H1 (cell line): ENCODE measurements at regions not wholly inside any gene's neighbourhood (a gene's known extent, or its start where the extent isn't known, plus 50 kb on each side); places are given as distances from the start of the nearest gene placed in this dataset.

Source experiments
- CTCF ChIA-PET: fragments of 300-600 bp; sonication (Branson Sonifier 250); formaldehyde crosslinking; loops from one replicate; lab custom pipeline; 2021; ENCODE audit not compliant: partially characterized antibody; lab: Charles Lee
- POLR2A ChIA-PET: fragments of 300-600 bp; sonication (Branson Sonifier 250); formaldehyde crosslinking; loops from one replicate; lab custom pipeline; 2021; ENCODE audit warnings: inconsistent platforms; ENCODE audit not compliant: partially characterized antibody; lab: Charles Lee
- DNase-seq, 2 experiments: peaks; one replicate each; pipeline versions ENCODE4 v3.0.0 to v3.0.0-alpha.2; 2010 to 2022; ENCODE audit warnings: low spot score in 2 of 2, low read depth in 1 of 2, mixed read lengths in 1 of 2
- FAIRE-seq: peaks from 2 replicates; lab custom pipeline; 2011; peaks lifted over from hg19 to GRCh38; lab: Jason Lieb, UNC
- H2AFZ ChIP-seq: 2 replicates; pipeline ENCODE4 v1.8.1; 2012; ENCODE audit warnings: low read length, inconsistent platforms
- H2AK5ac ChIP-seq: 2 replicates; pipeline ENCODE4 v1.6.1; 2013; ENCODE audit warnings: low read depth, low read length
- H2BK120ac ChIP-seq: replicated peaks from 2 replicates; pipeline ENCODE3; 2013; ENCODE audit warnings: low read depth, low read length, inconsistent platforms
- H2BK12ac ChIP-seq: 2 replicates; pipeline ENCODE4 v1.6.1; 2013; ENCODE audit warnings: low read depth, low read length
- H2BK15ac ChIP-seq: 2 replicates; pipeline ENCODE4 v1.6.1; 2013; ENCODE audit warnings: low read length
- H2BK20ac ChIP-seq: 2 replicates; pipeline ENCODE4 v1.6.1; 2013; ENCODE audit warnings: low read length
- H2BK5ac ChIP-seq: 2 replicates; pipeline ENCODE4 v1.6.1; 2013; ENCODE audit warnings: low read depth, low read length
- H3K14ac ChIP-seq: 2 replicates; pipeline ENCODE4 v1.6.1; 2013; ENCODE audit warnings: inconsistent platforms; ENCODE audit not compliant: insufficient read length
- H3K18ac ChIP-seq: 2 replicates; pipeline ENCODE4 v1.6.1; 2013; ENCODE audit warnings: low read length; ENCODE audit errors: extremely low read depth
- H3K23ac ChIP-seq: 2 replicates; pipeline ENCODE4 v1.6.1; 2013; ENCODE audit warnings: inconsistent platforms; ENCODE audit not compliant: insufficient read length
- H3K23me2 ChIP-seq: 2 replicates; pipeline ENCODE4 v1.6.1; 2013; ENCODE audit warnings: low read depth, low read length
- H3K27ac ChIP-seq: 2 replicates; pipeline ENCODE4 v1.6.1; 2011; ENCODE audit warnings: low read depth, low read length, inconsistent platforms
- H3K27me3 ChIP-seq, 4 experiments: replicated peaks in 1 of 4; 1 replicate in 1 of 4; 2 replicates in 3 of 4; pipeline versions ENCODE4 v1.6.1 to v1.8.1; 2011 to 2013; ENCODE audit warnings: low read length in 3 of 4, mild to moderate bottlenecking in 3 of 4, inconsistent platforms in 2 of 4, mixed read lengths in 2 of 4, moderate library complexity in 1 of 4; ENCODE audit not compliant: control insufficient read depth in 3 of 4, insufficient read depth in 3 of 4; ENCODE audit errors: extremely low read depth in 1 of 4
- H3K36me3 ChIP-seq, 4 experiments: 2 replicates each; pipeline versions ENCODE4 v1.6.1 to v1.8.1; 2011 to 2013; ENCODE audit warnings: mild to moderate bottlenecking in 4 of 4, low read length in 3 of 4, moderate library complexity in 2 of 4, control low read depth in 1 of 4, inconsistent platforms in 1 of 4; ENCODE audit not compliant: insufficient read depth in 4 of 4, control insufficient read depth in 2 of 4
- H3K4ac ChIP-seq: replicated peaks from 2 replicates; pipeline ENCODE3; 2013; ENCODE audit warnings: low read length, low read depth, mixed read lengths, inconsistent platforms; ENCODE audit not compliant: insufficient read length
- H3K4me1 ChIP-seq, 4 experiments: replicated peaks in 1 of 4; 1 replicate in 1 of 4; 2 replicates in 3 of 4; pipeline versions ENCODE4 v1.6.1 to v1.8.1; 2011 to 2013; ENCODE audit warnings: low read length in 3 of 4, inconsistent platforms in 2 of 4, mixed read lengths in 1 of 4; ENCODE audit not compliant: insufficient read depth in 4 of 4, control insufficient read depth in 3 of 4
- H3K4me2 ChIP-seq, 2 experiments: 2 replicates each; pipeline versions ENCODE4 v1.6.1 to v1.8.1; 2011 to 2013; ENCODE audit warnings: low read depth in 2 of 2, low read length in 2 of 2, control low read depth in 1 of 2, inconsistent platforms in 1 of 2, mild to moderate bottlenecking in 1 of 2; ENCODE audit not compliant: insufficient read depth in 1 of 2
- H3K4me3 ChIP-seq, 4 experiments: fragments of 200-600, 300-600 bp in 1 of 4; sonication (generic), shearing (Covaris generic), sonication (Bioruptor Twin) in 1 of 4; 2 replicates each; pipeline versions ENCODE4 v1.5.1 to v1.8.1; 2011 to 2016; ENCODE audit warnings: low read length in 4 of 4, low read depth in 3 of 4, control low read depth in 2 of 4, inconsistent platforms in 2 of 4, mild to moderate bottlenecking in 2 of 4, mixed read lengths in 1 of 4, moderate library complexity in 1 of 4; ENCODE audit not compliant: insufficient read depth in 2 of 4; ENCODE audit errors: extremely low read depth in 1 of 4
- H3K56ac ChIP-seq: replicated peaks from 2 replicates; pipeline ENCODE3; 2013; ENCODE audit warnings: low read depth, mild to moderate bottlenecking, mixed read lengths, low read length, inconsistent platforms; ENCODE audit not compliant: insufficient read length
- H3K79me1 ChIP-seq: 2 replicates; pipeline ENCODE4 v1.6.1; 2013; ENCODE audit warnings: low read depth, low read length, control low read depth
- H3K79me2 ChIP-seq, 2 experiments: 2 replicates each; pipeline versions ENCODE4 v1.6.1 to v1.8.1; 2012 to 2013; ENCODE audit warnings: low read length in 2 of 2, mild to moderate bottlenecking in 2 of 2, inconsistent platforms in 1 of 2; ENCODE audit not compliant: insufficient read depth in 2 of 2, control insufficient read depth in 1 of 2
- H3K9ac ChIP-seq, 4 experiments: replicated peaks in 1 of 4; 1 replicate in 1 of 4; 2 replicates in 3 of 4; pipeline versions ENCODE4 v1.6.1 to v1.8.1; 2011 to 2013; ENCODE audit warnings: low read depth in 3 of 4, low read length in 3 of 4, control low read depth in 2 of 4, mild to moderate bottlenecking in 2 of 4, moderate library complexity in 2 of 4, inconsistent platforms in 1 of 4; ENCODE audit errors: extremely low read depth in 1 of 4
- H3K9me3 ChIP-seq, 2 experiments: 2 replicates each; pipeline versions ENCODE4 v1.6.1 to v1.8.1; 2012 to 2013; ENCODE audit warnings: mild to moderate bottlenecking in 2 of 2, moderate library complexity in 2 of 2, control low read depth in 1 of 2, inconsistent platforms in 1 of 2, low read depth in 1 of 2, low read length in 1 of 2, mixed read lengths in 1 of 2; ENCODE audit not compliant: insufficient read depth in 2 of 2
- H4K20me1 ChIP-seq, 2 experiments: replicated peaks in 1 of 2; 2 replicates each; pipeline versions ENCODE3 to v1.8.1; 2011 to 2013; ENCODE audit warnings: inconsistent platforms in 2 of 2, low read length in 2 of 2, mild to moderate bottlenecking in 1 of 2; ENCODE audit not compliant: insufficient read depth in 2 of 2, control insufficient read depth in 1 of 2
- H4K5ac ChIP-seq: 2 replicates; pipeline ENCODE4 v1.6.1; 2013; ENCODE audit warnings: low read length, low read depth, mixed read lengths, inconsistent platforms; ENCODE audit not compliant: insufficient read length
- H4K8ac ChIP-seq: 2 replicates; pipeline ENCODE4 v1.8.0; 2013; ENCODE audit warnings: mild to moderate bottlenecking, moderate library complexity, low read length, inconsistent platforms; ENCODE audit not compliant: insufficient read depth; ENCODE audit errors: extremely low read depth
- H4K91ac ChIP-seq: replicated peaks from 2 replicates; pipeline ENCODE3; 2013; ENCODE audit warnings: low read length, mixed read lengths, inconsistent platforms; ENCODE audit not compliant: insufficient read length
- EP300 ChIP-seq, 2 experiments: IDR thresholded peaks; 1 replicate in 1 of 2; 2 replicates in 1 of 2; pipeline ENCODE4 v1.6.1; 2011 to 2012; ENCODE audit warnings: low read depth in 2 of 2, low read length in 2 of 2, mild to moderate bottlenecking in 2 of 2, borderline replicate concordance in 1 of 2, inconsistent platforms in 1 of 2, moderate library complexity in 1 of 2
- SIN3A ChIP-seq, 2 experiments: IDR thresholded peaks in 1 of 2; conservative IDR thresholded peaks in 1 of 2; 2 replicates each; pipeline ENCODE4 v1.6.1; 2011 to 2012; ENCODE audit warnings: low read length in 2 of 2, improper control_type of control experiment in 1 of 2, low read depth in 1 of 2, mild to moderate bottlenecking in 1 of 2
- TEAD4 ChIP-seq: IDR thresholded peaks from 2 replicates; pipeline ENCODE4 v1.6.1; 2012; ENCODE audit warnings: low read depth, low read length, inconsistent platforms, mixed read lengths
- WGBS, 2 experiments: shearing (Covaris generic) in 1 of 2; methylation state at CpG; one replicate each; pipeline versions ENCODE4 v1.1.6 to v1.1.7; 2013 to 2015; ENCODE audit warnings: low lambda C conversion rate in 2 of 2, mixed read lengths in 2 of 2, inconsistent platforms in 1 of 2, low coverage in 1 of 2, missing lambda C conversion rate in 1 of 2; ENCODE audit not compliant: insufficient replicate concordance in 2 of 2, insufficient coverage in 1 of 2, insufficient read length in 1 of 2; ENCODE audit errors: extremely low coverage in 1 of 2, missing lambda C conversion rate in 1 of 2; 5-methylcytosine and 5-hydroxymethylcytosine counted together

- Histone ChIP-seq H2AFZ (no peak overlapping the region), H3K9me3 (no peaks in the 10 kb centered on the region), H3K23me2 (no peaks in the 10 kb centered on the region), H3K18ac (no peak overlapping the region), H2BK12ac (no peak overlapping the region), H4K5ac (no peak overlapping the region), H2BK20ac (no peak overlapping the region), H4K8ac (no peak overlapping the region), H3K4me3 (no peak overlapping the region), H3K4me2 (no peak overlapping the region), H2BK5ac (no peak overlapping the region), H3K23ac (no peak overlapping the region), H2BK120ac (no peak overlapping the region), H3K9ac (no peak overlapping the region), H4K91ac (no peak overlapping the region), H3K4ac (no peak overlapping the region), H3K27ac (no peak overlapping the region), H3K56ac (no peak overlapping the region), H3K36me3 (no peaks in the 10 kb centered on the region), H3K79me2 (no peaks in the 10 kb centered on the region), H2BK15ac (no peak overlapping the region), H3K79me1 (no peaks in the 10 kb centered on the region), H3K14ac (no peak overlapping the region), H3K27me3 (no peaks in the 10 kb centered on the region), H2AK5ac (no peak overlapping the region), H3K4me1 (no peaks in the 10 kb centered on the region), H4K20me1 (no peaks in the 10 kb centered on the region)
- CTCF ChIA-PET, result interaction anchor here (1.1 kb wide), 1 partner anchor 59 kb away, joined by 3 read pairs; no protein-coding TSS in a partner anchor
- TF ChIP-seq SIN3A (conservative IDR thresholded peaks at IDR 0.05 in 1 of 2, IDR thresholded peaks at IDR 0.05 in 1 of 2; ENCODE audit: low read depth in 1 of 2, low read length in 2 of 2) (no peak), EP300 (IDR thresholded peaks at IDR 0.05; ENCODE audit: borderline replicate concordance in 1 of 2, low read depth in 2 of 2, low read length in 2 of 2) (no peak), TEAD4 (no peak)
- WGBS, 2 experiments, result 94% methylated on average over 7 of the region's 7 CpGs; no CpG with 5 or more reads in 1 of the 2 experiments
- FAIRE-seq (no peak), DNase-seq (no peak)
- POLR2A ChIA-PET, result no interaction called here
These were observed 463.6 kb upstream of the GJE1 start for GRCh38 chr6:141669141-141669540.
